H9 (cell line): ENCODE measurements at regions not wholly inside any gene's neighbourhood (a gene's known extent, or its start where the extent isn't known, plus 50 kb on each side); places are given as distances from the start of the nearest gene placed in this dataset.
A peak's percentile ranks its signal among the peaks of the same experiment; 100 is the strongest.

Experiments used
- DNase-seq: peaks from one replicate; pipeline ENCODE4 v3.0.0-alpha.2; 2017
- H2AFZ ChIP-seq: one replicate; pipeline ENCODE4 v1.6.1; 2013; ENCODE audit warnings: mild to moderate bottlenecking, low read length, control low read depth, moderate library complexity
- H2AK5ac ChIP-seq: 2 replicates; pipeline ENCODE4 v1.6.1; 2013; ENCODE audit warnings: low read length, control low read depth, mixed read lengths; ENCODE audit not compliant: insufficient read length
- H2BK120ac ChIP-seq: one replicate; pipeline ENCODE4 v1.6.1; 2013; ENCODE audit warnings: low read depth, mild to moderate bottlenecking, low read length, control low read depth, inconsistent platforms; ENCODE audit not compliant: poor library complexity, severe bottlenecking
- H2BK12ac ChIP-seq: 2 replicates; pipeline ENCODE4 v1.6.1; 2013; ENCODE audit warnings: low read length, control low read depth, mixed read lengths, low read depth; ENCODE audit not compliant: insufficient read length
- H2BK15ac ChIP-seq: 2 replicates; pipeline ENCODE4 v1.6.1; 2013; ENCODE audit warnings: low read depth, low read length, control low read depth
- H2BK20ac ChIP-seq: one replicate; pipeline ENCODE4 v1.6.1; 2013; ENCODE audit warnings: low read depth, mild to moderate bottlenecking, low read length, control low read depth, inconsistent platforms; ENCODE audit not compliant: poor library complexity, severe bottlenecking
- H2BK5ac ChIP-seq: 2 replicates; pipeline ENCODE4 v1.6.1; 2013; ENCODE audit warnings: low read length, control low read depth, mixed read lengths; ENCODE audit not compliant: insufficient read length
- H3K14ac ChIP-seq: 2 replicates; pipeline ENCODE4 v1.6.1; 2013; ENCODE audit warnings: low read length, control low read depth; ENCODE audit not compliant: insufficient read depth
- H3K18ac ChIP-seq: 2 replicates; pipeline ENCODE4 v1.6.1; 2013; ENCODE audit warnings: low read depth, mild to moderate bottlenecking, mixed read lengths, low read length, control low read depth; ENCODE audit not compliant: insufficient read length
- H3K23ac ChIP-seq: 2 replicates; pipeline ENCODE4 v1.6.1; 2013; ENCODE audit warnings: low read length, control low read depth, mixed read lengths, low read depth; ENCODE audit not compliant: insufficient read length
- H3K23me2 ChIP-seq: 2 replicates; pipeline ENCODE4 v1.6.1; 2013; ENCODE audit warnings: low read depth, mild to moderate bottlenecking, mixed read lengths, low read length, control low read depth; ENCODE audit not compliant: insufficient read length, poor library complexity, severe bottlenecking
- H3K27ac ChIP-seq: 2 replicates; pipeline ENCODE4 v1.5.1; 2013; ENCODE audit warnings: low read length, control low read depth, mixed read lengths, low read depth; ENCODE audit not compliant: insufficient read length
- H3K27me3 ChIP-seq: 2 replicates; pipeline ENCODE4 v1.6.1; 2013; ENCODE audit warnings: low read length, control low read depth, inconsistent platforms; ENCODE audit not compliant: insufficient read depth
- H3K4ac ChIP-seq: 2 replicates; pipeline ENCODE4 v1.6.1; 2013; ENCODE audit warnings: low read depth, mild to moderate bottlenecking, control low read depth, inconsistent platforms, low read length, moderate library complexity
- H3K4me1 ChIP-seq: 2 replicates; pipeline ENCODE4 v1.6.1; 2013; ENCODE audit warnings: low read length, control low read depth, inconsistent platforms; ENCODE audit not compliant: insufficient read depth
- H3K4me2 ChIP-seq: 2 replicates; pipeline ENCODE4 v1.6.1; 2013; ENCODE audit warnings: low read length, control low read depth, mixed read lengths; ENCODE audit not compliant: insufficient read length, insufficient read depth
- H3K56ac ChIP-seq: 2 replicates; pipeline ENCODE4 v1.6.1; 2013; ENCODE audit warnings: low read depth, mild to moderate bottlenecking, mixed read lengths, low read length, control low read depth; ENCODE audit not compliant: insufficient read length
- H3K79me1 ChIP-seq: 2 replicates; pipeline ENCODE4 v1.6.1; 2013; ENCODE audit warnings: low read depth, mild to moderate bottlenecking, moderate library complexity, low read length, control low read depth, inconsistent platforms; ENCODE audit not compliant: insufficient read depth, poor library complexity, severe bottlenecking
- H3K79me2 ChIP-seq: 2 replicates; pipeline ENCODE4 v1.6.1; 2013; ENCODE audit warnings: low read length, control low read depth, inconsistent platforms; ENCODE audit not compliant: insufficient read depth
- H3K9ac ChIP-seq: 2 replicates; pipeline ENCODE4 v1.6.1; 2013; ENCODE audit warnings: low read length, control low read depth, mixed read lengths; ENCODE audit not compliant: insufficient read length; ENCODE audit errors: extremely low read depth
- H3K9me3 ChIP-seq: one replicate; pipeline ENCODE4 v1.6.1; 2013; ENCODE audit warnings: low read depth, low read length, inconsistent platforms; ENCODE audit not compliant: control insufficient read depth
- H3T11ph ChIP-seq: one replicate; pipeline ENCODE4 v1.6.1; 2013; ENCODE audit warnings: mild to moderate bottlenecking, low read length, control low read depth, inconsistent platforms
- H4K20me1 ChIP-seq: one replicate; pipeline ENCODE4 v1.6.1; 2013; ENCODE audit not compliant: control insufficient read depth, insufficient read length, insufficient read depth
- H4K5ac ChIP-seq: 2 replicates; pipeline ENCODE4 v1.6.1; 2013; ENCODE audit warnings: low read depth, mild to moderate bottlenecking, mixed read lengths, low read length, control low read depth; ENCODE audit not compliant: insufficient read length
- H4K8ac ChIP-seq: replicated peaks from 2 replicates; pipeline ENCODE4 v1.6.1; 2013; ENCODE audit warnings: low read length, control low read depth, mixed read lengths, low read depth; ENCODE audit not compliant: insufficient read length
- H4K91ac ChIP-seq: 2 replicates; pipeline ENCODE4 v1.6.1; 2013; ENCODE audit warnings: low read depth, mild to moderate bottlenecking, moderate library complexity, mixed read lengths, low read length, control low read depth; ENCODE audit not compliant: insufficient read length
- H3K27ac Mint-ChIP-seq, 3 experiments: 2 replicates in 2 of 3; 3 replicates in 1 of 3; pipeline ENCODE4 v1.8.0; 2020 to 2021; ENCODE audit warnings: mixed read lengths in 3 of 3, mild to moderate bottlenecking in 1 of 3, moderate library complexity in 1 of 3
- H3K27me3 Mint-ChIP-seq: 2 replicates; pipeline ENCODE4 v1.8.0; 2021; ENCODE audit warnings: low read depth, mild to moderate bottlenecking, moderate library complexity, mixed read lengths
- H3K36me3 Mint-ChIP-seq, 3 experiments: 2 replicates in 2 of 3; 3 replicates in 1 of 3; pipeline ENCODE4 v1.8.0; 2020 to 2021; ENCODE audit warnings: low read depth in 3 of 3, mixed read lengths in 3 of 3; ENCODE audit not compliant: insufficient read depth in 1 of 3
- H3K4me1 Mint-ChIP-seq, 2 experiments: 2 replicates each; pipeline ENCODE4 v1.8.0; 2020; ENCODE audit warnings: mixed read lengths in 2 of 2
- H3K4me3 Mint-ChIP-seq, 2 experiments: 2 replicates in 1 of 2; 3 replicates in 1 of 2; pipeline ENCODE4 v1.8.0; 2020 to 2021; ENCODE audit warnings: mild to moderate bottlenecking in 2 of 2, mixed read lengths in 2 of 2, moderate library complexity in 1 of 2
- H3K9me3 Mint-ChIP-seq, 2 experiments: 2 replicates in 1 of 2; 3 replicates in 1 of 2; pipeline ENCODE4 v1.8.0; 2020; ENCODE audit warnings: mild to moderate bottlenecking in 2 of 2, mixed read lengths in 2 of 2, moderate library complexity in 1 of 2
- CTCF ChIP-seq: fragments of 200-600 bp; sonication (generic); conservative IDR thresholded peaks from 3 replicates; pipeline ENCODE4 v1.8.0; 2021; ENCODE audit warnings: antibody characterized with exemption, mild to moderate bottlenecking
- WGBS: extraction: QIAGEN DNeasy Blood & Tissue Kit; methylation state at CpG from one replicate; pipeline ENCODE4 v1.1.7; 2013; ENCODE audit warnings: missing lambda C conversion rate, low lambda C conversion rate, mixed read lengths; ENCODE audit not compliant: insufficient read length; ENCODE audit errors: extremely low coverage; 5-methylcytosine and 5-hydroxymethylcytosine counted together

- no CpG with 5 or more reads among the region's 4 CpGs for WGBS
- Histone ChIP-seq H3K27me3 (no peaks in the 10 kb centered on the region), H4K20me1 (no peaks in the 10 kb centered on the region), H2BK5ac (no peak overlapping the region), H3K27ac (no peak overlapping the region), H2BK120ac (no peak overlapping the region), H2BK20ac (no peak overlapping the region), H3K18ac (no peak overlapping the region), H3K9me3 (no peaks in the 10 kb centered on the region), H2AK5ac (no peak overlapping the region), H2AFZ (peak overlapping the region; percentile 45), H3K56ac (no peak overlapping the region), H3K4me1 (no peaks in the 10 kb centered on the region), H3K79me1 (no peaks in the 10 kb centered on the region), H3K14ac (no peak overlapping the region), H3K23ac (no peak overlapping the region), H4K91ac (no peak overlapping the region), H3T11ph (no peak overlapping the region), H3K4me2 (no peak overlapping the region), H2BK12ac (no peak overlapping the region), H3K9ac (no peak overlapping the region), H3K23me2 (no peaks in the 10 kb centered on the region), H4K5ac (no peak overlapping the region), H3K79me2 (no peaks in the 10 kb centered on the region), H2BK15ac (no peak overlapping the region), H3K4ac (no peak overlapping the region), H4K8ac (no peak overlapping the region)
- DNase-seq, result no peak
- Mint-ChIP-seq H3K27me3 (no peaks in the 10 kb centered on the region), H3K36me3 (no peaks in the 10 kb centered on the region; a peak in 1 of 7 replicates), H3K27ac (no peak overlapping the region), H3K4me1 (no peaks in the 10 kb centered on the region), H3K4me3 (no peak overlapping the region), H3K9me3 (no peaks in the 10 kb centered on the region)
- no peak for TF ChIP-seq CTCF
Observed at GRCh38 chr17:71855010-71855409, 265.8 kb upstream of the SOX9 start.
